Stimulated activated CD4-positive, alpha-beta T cell treated with anti-CD3 and anti-CD28 coated beads, Interleukin-15, amount 100 ng/mL, for 1 hour (primary cell): ENCODE measurements at regions not wholly inside any gene's neighbourhood (a gene's known extent, or its start where the extent isn't known, plus 50 kb on each side); places are given as distances from the start of the nearest gene placed in this dataset.

Experiments
- DNase-seq, 2 donors: peaks; one replicate each; pipeline ENCODE4 v3.0.0-alpha.2; 2020; ENCODE audit warnings: low read depth in 1 of 2, low spot score in 1 of 2

DNA sequence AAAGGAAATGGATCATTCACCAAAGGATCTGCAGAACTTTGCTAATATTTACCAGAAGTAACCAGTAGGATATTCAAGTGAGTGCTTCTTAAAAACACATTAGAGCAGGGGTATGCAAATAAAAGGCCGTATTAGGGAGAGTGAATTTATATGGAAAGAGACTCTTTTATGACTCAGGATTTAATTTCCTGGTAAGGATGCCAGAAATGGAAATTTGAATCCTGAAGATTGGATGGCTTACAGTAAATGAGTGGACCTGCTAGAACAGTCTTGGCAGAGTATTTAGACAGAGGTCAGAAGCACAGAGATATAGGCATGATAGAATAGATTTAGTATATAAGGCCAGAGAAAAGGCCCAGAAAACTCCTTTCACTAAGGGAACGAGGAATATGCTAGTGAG lies 201.6 kb downstream of the SLITRK5 start:
- no peak for DNase-seq

DNA sequence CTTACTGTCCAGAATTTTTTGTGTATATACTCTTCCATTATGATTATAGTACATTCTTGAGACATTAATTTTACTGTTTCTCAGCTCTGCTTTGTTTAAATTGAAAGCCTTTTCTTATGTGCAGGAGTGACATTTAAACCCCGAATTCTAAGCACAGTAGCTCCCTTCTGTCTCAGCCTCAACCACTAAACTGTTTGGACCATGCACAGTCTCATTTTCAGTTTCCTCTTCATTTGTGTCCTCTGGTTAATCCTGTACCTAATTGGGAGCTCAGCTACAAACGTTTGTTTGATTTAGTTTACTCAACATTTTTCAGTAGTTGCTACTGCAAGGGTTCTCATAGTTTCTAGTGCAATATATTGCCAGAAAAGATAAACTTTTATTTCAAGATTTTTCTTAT lies 206.3 kb downstream of the SLITRK5 start:
- no peak for DNase-seq

DNA sequence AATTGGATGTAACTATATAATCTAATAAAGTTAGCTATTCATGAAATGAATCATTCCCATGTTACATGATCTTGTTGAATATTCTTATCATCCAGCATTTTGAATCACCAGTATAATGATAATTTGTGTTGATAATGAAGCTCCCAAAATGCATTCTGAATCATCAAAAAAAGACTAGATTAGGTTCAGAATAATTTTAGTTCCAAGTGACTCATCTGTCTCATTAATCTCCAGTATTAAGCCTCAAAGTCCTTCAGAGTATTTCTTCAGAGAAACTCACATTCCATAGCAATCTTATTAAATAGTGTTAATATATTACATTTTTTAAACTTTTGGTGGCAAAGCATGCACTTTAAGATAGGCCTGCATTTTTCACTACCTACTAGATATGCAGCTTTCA lies 207.5 kb downstream of the SLITRK5 start:
- DNase-seq, result no peak

DNA sequence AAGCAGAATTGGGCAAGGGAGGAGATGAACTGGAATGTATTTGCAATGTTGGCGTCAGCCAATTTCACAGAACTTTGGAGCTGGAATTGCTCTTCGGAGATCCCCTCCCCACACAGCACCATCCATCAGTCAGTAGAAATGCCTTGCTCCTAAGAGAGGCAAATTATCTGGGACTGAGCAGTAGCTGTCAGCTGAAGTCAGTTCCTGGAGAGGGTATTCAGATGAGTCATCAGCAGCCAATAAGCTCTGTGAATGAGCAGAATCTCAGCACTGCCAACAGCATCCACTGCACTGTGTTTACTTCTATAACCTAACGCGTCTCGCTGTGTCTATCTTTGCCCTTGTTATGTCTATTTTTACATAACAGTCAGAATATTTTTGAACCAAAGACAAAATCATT lies 213.7 kb downstream of the SLITRK5 start:
- DNase-seq, result no peak

DNA sequence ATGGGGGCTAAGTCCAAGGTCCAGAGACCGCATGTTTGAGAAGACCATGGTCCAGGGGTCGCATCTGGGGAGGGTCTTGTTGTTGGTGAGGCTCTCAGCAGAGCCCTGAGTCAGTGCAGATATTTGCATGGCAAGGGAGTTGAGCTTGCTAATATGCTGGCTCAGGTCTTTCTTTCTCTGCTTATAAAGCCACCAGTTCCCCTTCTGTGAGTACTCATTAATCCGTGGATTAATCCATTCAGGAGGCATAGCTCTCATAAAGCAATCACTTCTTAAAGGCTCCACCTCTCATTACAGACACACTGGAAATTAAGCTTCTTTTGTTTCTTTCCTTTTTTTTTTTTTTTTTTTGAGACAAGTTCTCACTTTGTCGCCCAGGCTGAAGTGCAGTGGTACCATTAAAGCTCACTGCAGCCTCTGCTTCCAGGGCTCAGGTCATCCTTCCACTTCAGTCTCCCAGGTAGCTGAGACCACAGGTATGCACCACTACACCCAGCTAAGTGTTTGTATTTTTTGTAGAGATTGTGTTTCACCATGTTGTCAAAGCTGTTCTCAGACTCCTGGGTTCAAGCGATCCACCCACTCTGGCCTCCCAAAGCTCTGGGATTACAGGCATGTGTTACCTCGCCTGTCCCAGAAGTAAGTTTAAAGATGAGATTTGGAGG lies 216.4 kb downstream of the SLITRK5 start:
- DNase-seq, result no peak

DNA sequence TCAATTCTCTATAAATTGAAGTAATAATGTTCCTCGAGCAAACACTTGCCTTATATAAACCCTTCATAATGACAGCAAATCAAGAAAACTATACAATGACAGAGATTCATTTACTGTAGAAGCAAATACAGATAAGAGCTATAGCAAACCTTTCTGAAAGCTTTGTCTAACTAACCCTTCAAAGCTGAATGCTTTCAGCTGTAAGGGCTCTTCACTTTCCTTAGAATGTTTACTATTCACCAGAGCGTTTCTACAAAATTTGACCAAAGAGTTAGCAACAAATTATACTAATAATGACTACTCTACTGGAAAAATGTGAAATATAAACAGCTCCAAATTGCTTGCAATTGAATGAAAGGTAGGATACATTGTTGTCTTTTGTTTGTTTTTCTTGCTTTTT lies 218.1 kb downstream of the SLITRK5 start:
- no peak for DNase-seq

DNA sequence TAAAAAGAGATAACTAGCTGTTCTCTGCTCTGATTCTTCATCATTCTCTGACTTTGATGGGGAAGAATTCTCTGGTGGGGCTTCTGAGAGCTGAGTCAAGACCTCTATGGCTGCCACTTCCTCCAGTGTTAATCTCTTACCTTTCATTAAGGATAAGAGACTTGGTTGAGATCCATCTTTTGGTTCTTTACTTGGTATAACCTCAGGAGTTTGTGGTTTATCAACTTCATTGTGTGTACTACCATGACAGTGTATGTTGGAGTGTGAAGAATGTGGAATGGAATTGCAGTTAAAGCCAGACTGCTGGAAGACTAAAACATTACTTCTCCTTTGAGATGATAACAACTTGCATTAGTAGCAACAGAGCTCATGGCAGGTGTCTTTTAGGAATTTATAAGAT lies 222.0 kb downstream of the SLITRK5 start:
- DNase-seq, result no peak

DNA sequence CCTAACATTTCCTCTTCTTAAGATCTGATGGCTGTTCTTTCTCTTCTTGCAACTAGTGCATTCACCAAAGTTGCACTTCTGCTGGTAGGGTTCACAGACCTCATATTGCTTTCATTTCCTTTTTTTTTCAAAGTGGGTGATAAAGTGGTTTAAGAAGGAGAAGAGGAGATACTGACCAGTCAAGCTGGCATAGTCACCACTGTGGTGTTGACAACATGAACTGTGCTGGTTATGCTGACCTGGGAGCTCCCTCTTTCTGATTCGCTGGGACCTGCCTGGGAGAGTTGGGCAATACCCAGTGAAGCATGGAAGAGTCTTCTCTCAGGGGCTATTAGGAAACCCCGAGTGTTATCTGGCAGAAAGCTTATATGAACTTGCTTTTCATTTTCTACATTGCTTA lies 222.9 kb downstream of the SLITRK5 start:
- DNase-seq, result no peak

DNA sequence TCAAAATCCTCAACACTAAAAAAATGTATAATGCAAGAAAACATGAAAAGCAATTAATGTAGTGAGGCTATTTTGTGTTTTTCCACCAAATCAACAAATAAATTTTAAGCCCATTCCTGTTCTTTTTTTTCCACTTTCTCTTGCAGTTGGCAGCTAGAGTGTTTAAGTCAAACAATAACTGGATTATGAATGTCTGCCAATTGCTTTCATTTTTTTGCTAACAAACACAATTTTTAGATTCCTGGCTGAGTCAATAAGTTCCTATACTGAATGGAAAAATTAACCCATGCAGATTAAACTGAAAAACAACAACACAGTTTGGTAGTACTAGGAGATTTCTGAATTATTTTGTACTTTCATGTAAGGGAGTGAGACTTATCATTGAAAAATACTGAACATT lies 232.4 kb downstream of the SLITRK5 start:
- no peak for DNase-seq

DNA sequence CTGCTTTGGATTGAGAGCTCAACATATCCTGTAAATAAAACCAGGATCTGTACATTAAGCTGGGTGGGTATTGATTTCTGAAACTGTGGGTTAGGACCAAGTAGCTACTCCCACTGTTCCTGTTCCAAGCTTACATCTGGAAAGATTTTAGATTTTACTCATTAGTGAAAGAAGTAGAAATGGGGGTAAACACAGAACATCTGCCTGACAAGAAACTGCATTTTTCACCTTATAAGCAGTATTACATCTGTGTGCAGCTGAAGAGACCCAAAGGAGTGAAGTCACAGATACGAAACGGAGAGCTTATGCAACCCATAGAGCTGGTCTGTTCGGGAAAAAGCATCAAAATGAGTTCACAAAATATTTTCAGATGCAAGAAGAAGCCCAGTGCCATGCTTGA lies 235.2 kb downstream of the SLITRK5 start:
- no peak for DNase-seq

DNA sequence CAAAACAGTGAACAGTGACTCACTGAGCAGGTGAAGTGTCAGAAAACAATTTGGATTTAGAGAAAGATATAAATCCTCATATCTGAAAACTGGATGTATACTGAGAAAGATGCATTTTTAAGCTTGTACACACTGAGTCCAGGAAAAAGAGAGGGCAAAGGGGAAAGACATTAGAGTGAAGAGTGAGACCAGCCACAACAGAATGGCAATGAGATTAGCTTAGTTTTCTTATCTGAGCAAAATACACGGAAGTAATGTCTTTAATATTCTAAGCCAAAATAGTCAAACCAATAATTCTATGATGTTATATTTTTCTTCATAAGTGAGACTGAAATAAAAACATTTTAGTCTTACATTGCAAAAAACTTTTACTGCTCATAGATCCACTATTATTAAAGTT lies 236.0 kb downstream of the SLITRK5 start:
- DNase-seq, result no peak

DNA sequence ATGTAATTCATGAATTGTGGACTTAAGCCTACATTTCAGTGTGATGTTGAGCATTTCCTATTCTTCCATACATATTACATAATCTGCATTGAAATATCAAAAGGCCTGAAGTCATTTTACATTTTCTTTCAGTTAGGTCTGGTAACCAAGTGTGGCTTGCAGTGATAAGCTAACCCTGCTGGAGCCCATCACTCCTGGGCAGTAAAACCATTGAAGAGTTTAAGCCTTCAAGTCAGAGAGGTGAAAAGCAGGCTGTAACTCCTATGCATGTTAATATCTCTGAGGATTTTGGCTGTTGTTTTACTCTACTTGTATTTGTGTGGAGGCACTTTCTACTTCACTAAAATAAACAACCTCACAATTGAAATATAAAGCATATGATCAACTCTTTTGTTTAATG lies 248.8 kb downstream of the SLITRK5 start:
- no peak for DNase-seq

DNA sequence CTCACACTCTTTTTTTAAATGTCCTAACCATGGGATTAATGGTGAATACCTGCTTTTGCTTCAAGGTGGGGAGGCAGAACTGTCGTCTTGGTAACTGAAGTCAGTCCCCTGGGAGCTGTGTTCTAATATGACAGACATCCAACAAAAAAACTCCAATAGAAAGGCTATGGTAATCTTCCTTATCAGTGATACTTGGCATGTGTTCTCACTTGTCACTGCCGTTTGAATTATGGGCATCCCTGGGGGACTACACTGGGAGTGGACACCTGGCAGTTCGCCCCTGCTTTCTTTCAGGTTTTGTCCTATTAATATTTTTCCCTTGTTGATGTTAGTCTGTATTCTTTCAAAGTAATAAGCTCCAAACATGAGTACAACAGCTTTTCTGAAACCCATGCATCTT lies 252.6 kb downstream of the SLITRK5 start:
- no peak for DNase-seq

DNA sequence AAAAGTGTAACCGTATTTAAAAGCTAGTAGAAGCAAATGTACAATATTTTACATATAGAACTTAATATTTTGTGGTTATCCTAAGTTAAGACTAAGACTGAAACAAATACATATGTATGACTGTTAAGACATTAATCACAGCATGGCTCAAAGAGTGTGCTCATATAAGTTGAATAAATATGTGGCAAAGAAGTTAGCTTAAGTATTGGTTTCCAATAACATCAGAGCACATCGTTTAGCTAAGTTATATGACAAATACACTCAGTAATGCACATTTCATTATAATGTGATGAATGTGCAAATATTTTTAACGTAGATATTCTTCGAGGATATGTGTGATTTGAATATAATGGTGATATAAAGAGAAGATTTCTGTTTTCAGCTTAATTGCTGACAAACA lies 253.8 kb downstream of the SLITRK5 start:
- no peak for DNase-seq

DNA sequence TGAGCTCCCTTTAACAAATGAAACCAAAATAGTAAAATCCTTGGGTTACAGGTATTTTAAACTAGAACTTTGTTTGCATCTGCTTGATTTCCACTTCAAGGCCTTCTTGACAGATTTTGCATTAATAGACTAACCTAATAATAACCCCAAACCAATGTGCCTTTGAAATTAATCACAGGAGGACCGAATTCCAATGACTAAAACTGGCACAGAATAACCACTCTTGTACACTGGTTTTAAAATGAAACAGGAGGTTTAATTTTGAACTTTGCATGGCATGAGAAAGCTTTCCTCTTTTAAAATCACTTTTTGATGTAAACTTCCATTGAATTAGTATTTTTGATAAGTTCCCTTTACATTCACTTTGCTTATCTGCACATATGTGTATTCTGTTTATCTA lies 269.6 kb downstream of the SLITRK5 start:
- no peak for DNase-seq

DNA sequence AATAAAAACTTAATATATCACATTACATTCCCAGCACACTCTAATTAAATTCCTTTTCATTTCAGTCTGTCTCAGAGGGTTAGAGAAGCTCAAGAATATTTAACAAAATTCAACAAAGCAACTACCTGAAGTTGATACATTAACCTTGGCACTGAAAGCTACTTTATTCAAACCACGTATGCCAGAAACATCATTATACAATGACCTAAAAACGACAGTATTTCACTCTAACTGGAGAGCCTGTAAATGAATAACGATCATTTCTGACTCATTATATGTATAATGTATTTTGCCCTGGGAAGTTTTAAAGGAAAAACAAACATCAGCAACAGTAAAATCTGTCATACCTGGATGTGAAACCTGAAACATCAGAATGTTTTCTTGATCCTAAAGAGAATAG lies 270.1 kb downstream of the SLITRK5 start:
- no peak for DNase-seq

DNA sequence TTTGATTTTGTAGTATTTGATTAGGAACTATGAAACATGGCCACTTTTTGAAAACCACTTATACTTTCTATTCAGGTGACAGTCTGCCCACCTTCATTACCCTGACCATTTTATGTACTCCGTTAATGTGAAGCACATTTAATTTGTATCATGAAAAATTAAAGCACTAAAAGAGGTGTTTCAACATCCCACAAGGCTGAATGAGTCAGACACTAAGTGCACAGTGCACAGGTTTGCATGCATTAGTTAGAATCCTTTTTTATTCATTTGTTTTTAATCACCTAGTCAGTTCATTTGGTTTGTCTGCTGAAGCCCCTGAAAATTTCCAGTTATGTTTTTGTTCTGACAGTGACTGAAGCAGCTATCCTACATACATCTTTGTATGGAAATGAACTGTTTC lies 271.0 kb downstream of the SLITRK5 start:
- no peak for DNase-seq

DNA sequence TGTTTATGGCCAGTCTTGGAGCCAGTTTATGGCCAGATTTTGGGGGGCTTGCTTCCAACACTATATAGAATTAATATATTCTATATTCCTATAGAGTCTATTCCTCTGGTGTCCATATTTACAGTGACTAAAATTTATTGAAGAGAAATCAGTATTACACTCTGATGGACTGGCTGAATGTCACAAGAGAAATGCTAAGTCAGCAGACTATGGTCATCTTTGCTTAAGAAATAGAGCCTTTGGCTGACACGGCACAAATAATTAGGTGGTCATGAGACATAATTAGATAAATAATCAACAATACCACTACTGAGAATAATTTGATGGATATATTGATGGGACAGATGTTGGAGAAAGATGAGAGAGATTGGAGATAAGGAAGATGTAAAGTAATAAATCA lies 272.9 kb downstream of the SLITRK5 start:
- no peak for DNase-seq

DNA sequence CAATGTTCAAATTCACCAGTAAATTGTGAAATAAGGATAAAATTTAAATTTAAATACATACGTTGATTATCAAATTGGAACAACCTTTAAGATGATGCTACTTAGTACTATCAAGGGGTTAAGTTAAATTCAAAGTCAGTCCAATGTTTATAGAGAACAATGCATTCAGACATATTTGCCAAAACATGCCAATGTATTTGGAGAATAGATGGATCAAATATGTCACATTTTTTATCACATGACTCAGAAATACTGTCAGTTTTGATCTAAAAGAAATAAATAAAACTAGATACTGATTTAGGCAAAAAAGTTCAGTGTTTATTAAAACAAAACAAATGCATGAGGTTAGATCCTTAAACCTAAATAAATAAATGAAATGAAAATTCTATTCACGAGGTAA lies 281.2 kb downstream of the SLITRK5 start:
- DNase-seq, result no peak

DNA sequence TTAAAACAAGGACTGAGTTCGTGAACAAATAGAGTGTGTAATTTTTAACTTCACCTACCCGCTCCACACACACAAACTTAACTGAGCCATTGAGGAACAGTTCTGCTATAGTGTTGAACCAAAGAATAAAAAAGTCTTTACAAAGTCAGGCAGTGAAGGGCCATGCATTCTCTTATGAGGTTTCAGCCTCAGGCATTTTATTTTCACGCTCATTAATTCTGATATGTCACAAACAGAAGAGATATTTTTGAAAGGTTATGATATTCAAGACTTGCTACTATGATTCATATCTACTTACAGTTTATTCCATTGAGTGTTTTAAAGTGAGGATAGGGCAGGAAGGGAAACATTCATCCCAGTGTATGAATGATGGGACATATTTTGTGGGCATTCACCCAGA lies 282.2 kb downstream of the SLITRK5 start:
- no peak for DNase-seq

DNA sequence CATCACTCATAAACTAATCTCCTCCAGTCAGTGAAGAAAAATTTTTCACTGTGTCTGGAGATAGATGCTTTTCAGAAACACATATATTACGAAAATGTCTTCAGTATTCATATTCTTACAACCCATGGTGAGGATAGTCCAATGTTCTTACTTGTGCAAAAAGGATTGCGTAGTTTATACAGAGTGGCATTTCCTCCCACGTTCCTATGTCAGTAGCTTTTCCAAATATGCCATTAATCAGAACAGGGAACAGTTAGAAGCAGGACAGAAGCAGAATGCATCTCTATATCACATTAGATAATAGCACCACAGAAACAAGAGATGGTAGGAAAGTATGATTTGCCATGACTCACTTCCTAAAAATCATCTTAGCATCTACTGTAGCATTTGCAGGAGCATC lies 282.9 kb downstream of the SLITRK5 start:
- DNase-seq, result no peak

DNA sequence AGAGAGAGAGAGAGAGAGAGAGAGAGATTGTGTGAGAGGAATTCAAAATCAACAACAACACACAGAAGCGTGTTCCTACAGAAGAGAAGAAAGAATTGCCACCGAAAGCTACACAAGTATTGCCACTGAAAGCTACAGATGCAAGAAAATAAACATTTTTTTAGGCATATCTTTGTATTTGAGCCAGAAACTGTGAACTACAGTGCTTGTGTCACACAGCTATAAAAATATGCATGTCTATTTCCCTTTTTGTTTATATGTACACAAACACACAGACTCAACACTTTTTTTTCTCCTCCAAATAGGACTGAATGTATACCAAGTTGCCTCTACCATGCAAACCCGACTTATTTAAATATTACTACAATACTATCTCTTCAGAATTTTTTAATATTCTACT lies 290.4 kb downstream of the SLITRK5 start:
- no peak for DNase-seq

DNA sequence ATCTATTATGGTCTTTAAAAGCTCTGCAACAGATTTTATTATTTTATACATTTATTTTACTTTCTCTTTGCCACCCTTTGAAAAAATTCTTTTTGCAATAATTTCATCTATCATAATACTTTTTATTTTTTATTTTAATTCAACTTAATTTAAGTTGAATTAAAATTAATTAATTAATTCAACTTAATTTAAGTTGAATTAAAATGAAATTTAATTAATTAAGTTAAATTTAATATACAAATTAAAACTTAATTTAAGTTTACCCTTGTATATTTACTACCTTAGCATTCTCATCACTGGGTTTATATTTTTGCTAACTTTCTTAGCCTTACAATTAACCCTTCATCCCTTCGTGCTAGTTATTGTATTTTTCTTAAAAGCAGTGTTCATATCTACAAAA lies 301.4 kb downstream of the SLITRK5 start:
- no peak for DNase-seq

DNA sequence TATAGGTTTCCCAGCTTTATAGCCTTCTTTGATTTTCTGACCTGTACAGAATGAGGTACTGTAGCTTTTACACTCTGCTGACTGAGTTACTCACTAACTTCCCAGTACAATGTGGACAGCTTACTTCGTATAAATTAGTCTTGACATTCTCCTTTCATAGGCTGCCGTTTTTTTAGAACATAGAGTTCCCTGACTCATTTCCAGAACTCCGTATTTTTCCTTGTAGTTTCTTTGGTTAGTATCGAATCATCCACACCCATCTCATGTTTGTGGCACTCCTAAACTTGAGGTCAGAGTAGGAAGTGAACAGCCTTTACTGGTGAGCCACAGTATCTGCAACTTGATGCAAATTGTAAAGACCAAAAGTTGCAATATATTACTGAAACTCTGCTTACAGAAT lies 303.9 kb downstream of the SLITRK5 start:
- no peak for DNase-seq
